H9 (cell line): ENCODE measurements at regions not wholly inside any gene's neighbourhood (a gene's known extent, or its start where the extent isn't known, plus 50 kb on each side); places are given as distances from the start of the nearest gene placed in this dataset.

ENCODE experiments used
- DNase-seq: peaks from one replicate; pipeline ENCODE4 v3.0.0-alpha.2; 2017
- H2AFZ ChIP-seq: one replicate; pipeline ENCODE4 v1.6.1; 2013; ENCODE audit warnings: mild to moderate bottlenecking, low read length, control low read depth, moderate library complexity
- H2AK5ac ChIP-seq: 2 replicates; pipeline ENCODE4 v1.6.1; 2013; ENCODE audit warnings: low read length, control low read depth, mixed read lengths; ENCODE audit not compliant: insufficient read length
- H2BK120ac ChIP-seq: one replicate; pipeline ENCODE4 v1.6.1; 2013; ENCODE audit warnings: low read depth, mild to moderate bottlenecking, low read length, control low read depth, inconsistent platforms; ENCODE audit not compliant: poor library complexity, severe bottlenecking
- H2BK12ac ChIP-seq: 2 replicates; pipeline ENCODE4 v1.6.1; 2013; ENCODE audit warnings: low read length, control low read depth, mixed read lengths, low read depth; ENCODE audit not compliant: insufficient read length
- H2BK15ac ChIP-seq: 2 replicates; pipeline ENCODE4 v1.6.1; 2013; ENCODE audit warnings: low read depth, low read length, control low read depth
- H2BK20ac ChIP-seq: one replicate; pipeline ENCODE4 v1.6.1; 2013; ENCODE audit warnings: low read depth, mild to moderate bottlenecking, low read length, control low read depth, inconsistent platforms; ENCODE audit not compliant: poor library complexity, severe bottlenecking
- H2BK5ac ChIP-seq: 2 replicates; pipeline ENCODE4 v1.6.1; 2013; ENCODE audit warnings: low read length, control low read depth, mixed read lengths; ENCODE audit not compliant: insufficient read length
- H3K14ac ChIP-seq: 2 replicates; pipeline ENCODE4 v1.6.1; 2013; ENCODE audit warnings: low read length, control low read depth; ENCODE audit not compliant: insufficient read depth
- H3K18ac ChIP-seq: 2 replicates; pipeline ENCODE4 v1.6.1; 2013; ENCODE audit warnings: low read depth, mild to moderate bottlenecking, mixed read lengths, low read length, control low read depth; ENCODE audit not compliant: insufficient read length
- H3K23ac ChIP-seq: 2 replicates; pipeline ENCODE4 v1.6.1; 2013; ENCODE audit warnings: low read length, control low read depth, mixed read lengths, low read depth; ENCODE audit not compliant: insufficient read length
- H3K23me2 ChIP-seq: 2 replicates; pipeline ENCODE4 v1.6.1; 2013; ENCODE audit warnings: low read depth, mild to moderate bottlenecking, mixed read lengths, low read length, control low read depth; ENCODE audit not compliant: insufficient read length, poor library complexity, severe bottlenecking
- H3K27ac ChIP-seq: 2 replicates; pipeline ENCODE4 v1.5.1; 2013; ENCODE audit warnings: low read length, control low read depth, mixed read lengths, low read depth; ENCODE audit not compliant: insufficient read length
- H3K27me3 ChIP-seq: 2 replicates; pipeline ENCODE4 v1.6.1; 2013; ENCODE audit warnings: low read length, control low read depth, inconsistent platforms; ENCODE audit not compliant: insufficient read depth
- H3K4ac ChIP-seq: 2 replicates; pipeline ENCODE4 v1.6.1; 2013; ENCODE audit warnings: low read depth, mild to moderate bottlenecking, control low read depth, inconsistent platforms, low read length, moderate library complexity
- H3K4me1 ChIP-seq: 2 replicates; pipeline ENCODE4 v1.6.1; 2013; ENCODE audit warnings: low read length, control low read depth, inconsistent platforms; ENCODE audit not compliant: insufficient read depth
- H3K4me2 ChIP-seq: 2 replicates; pipeline ENCODE4 v1.6.1; 2013; ENCODE audit warnings: low read length, control low read depth, mixed read lengths; ENCODE audit not compliant: insufficient read length, insufficient read depth
- H3K56ac ChIP-seq: 2 replicates; pipeline ENCODE4 v1.6.1; 2013; ENCODE audit warnings: low read depth, mild to moderate bottlenecking, mixed read lengths, low read length, control low read depth; ENCODE audit not compliant: insufficient read length
- H3K79me1 ChIP-seq: 2 replicates; pipeline ENCODE4 v1.6.1; 2013; ENCODE audit warnings: low read depth, mild to moderate bottlenecking, moderate library complexity, low read length, control low read depth, inconsistent platforms; ENCODE audit not compliant: insufficient read depth, poor library complexity, severe bottlenecking
- H3K79me2 ChIP-seq: 2 replicates; pipeline ENCODE4 v1.6.1; 2013; ENCODE audit warnings: low read length, control low read depth, inconsistent platforms; ENCODE audit not compliant: insufficient read depth
- H3K9ac ChIP-seq: 2 replicates; pipeline ENCODE4 v1.6.1; 2013; ENCODE audit warnings: low read length, control low read depth, mixed read lengths; ENCODE audit not compliant: insufficient read length; ENCODE audit errors: extremely low read depth
- H3K9me3 ChIP-seq: one replicate; pipeline ENCODE4 v1.6.1; 2013; ENCODE audit warnings: low read depth, low read length, inconsistent platforms; ENCODE audit not compliant: control insufficient read depth
- H3T11ph ChIP-seq: one replicate; pipeline ENCODE4 v1.6.1; 2013; ENCODE audit warnings: mild to moderate bottlenecking, low read length, control low read depth, inconsistent platforms
- H4K20me1 ChIP-seq: one replicate; pipeline ENCODE4 v1.6.1; 2013; ENCODE audit not compliant: control insufficient read depth, insufficient read length, insufficient read depth
- H4K5ac ChIP-seq: 2 replicates; pipeline ENCODE4 v1.6.1; 2013; ENCODE audit warnings: low read depth, mild to moderate bottlenecking, mixed read lengths, low read length, control low read depth; ENCODE audit not compliant: insufficient read length
- H4K8ac ChIP-seq: replicated peaks from 2 replicates; pipeline ENCODE4 v1.6.1; 2013; ENCODE audit warnings: low read length, control low read depth, mixed read lengths, low read depth; ENCODE audit not compliant: insufficient read length
- H4K91ac ChIP-seq: 2 replicates; pipeline ENCODE4 v1.6.1; 2013; ENCODE audit warnings: low read depth, mild to moderate bottlenecking, moderate library complexity, mixed read lengths, low read length, control low read depth; ENCODE audit not compliant: insufficient read length
- H3K27ac Mint-ChIP-seq, 3 experiments: 2 replicates in 2 of 3; 3 replicates in 1 of 3; pipeline ENCODE4 v1.8.0; 2020 to 2021; ENCODE audit warnings: mixed read lengths in 3 of 3, mild to moderate bottlenecking in 1 of 3, moderate library complexity in 1 of 3
- H3K27me3 Mint-ChIP-seq: 2 replicates; pipeline ENCODE4 v1.8.0; 2021; ENCODE audit warnings: low read depth, mild to moderate bottlenecking, moderate library complexity, mixed read lengths
- H3K36me3 Mint-ChIP-seq, 3 experiments: 2 replicates in 2 of 3; 3 replicates in 1 of 3; pipeline ENCODE4 v1.8.0; 2020 to 2021; ENCODE audit warnings: low read depth in 3 of 3, mixed read lengths in 3 of 3; ENCODE audit not compliant: insufficient read depth in 1 of 3
- H3K4me1 Mint-ChIP-seq, 2 experiments: 2 replicates each; pipeline ENCODE4 v1.8.0; 2020; ENCODE audit warnings: mixed read lengths in 2 of 2
- H3K4me3 Mint-ChIP-seq, 2 experiments: 2 replicates in 1 of 2; 3 replicates in 1 of 2; pipeline ENCODE4 v1.8.0; 2020 to 2021; ENCODE audit warnings: mild to moderate bottlenecking in 2 of 2, mixed read lengths in 2 of 2, moderate library complexity in 1 of 2
- H3K9me3 Mint-ChIP-seq, 2 experiments: 2 replicates in 1 of 2; 3 replicates in 1 of 2; pipeline ENCODE4 v1.8.0; 2020; ENCODE audit warnings: mild to moderate bottlenecking in 2 of 2, mixed read lengths in 2 of 2, moderate library complexity in 1 of 2
- WGBS: extraction: QIAGEN DNeasy Blood & Tissue Kit; methylation state at CpG from one replicate; pipeline ENCODE4 v1.1.7; 2013; ENCODE audit warnings: missing lambda C conversion rate, low lambda C conversion rate, mixed read lengths; ENCODE audit not compliant: insufficient read length; ENCODE audit errors: extremely low coverage; 5-methylcytosine and 5-hydroxymethylcytosine counted together
- TF ChIP-seq, protein P1 (sequence below): fragments of 200-600 bp; sonication (generic); conservative IDR thresholded peaks from 3 replicates; pipeline ENCODE4 v1.8.0; 2021; ENCODE audit warnings: antibody characterized with exemption, mild to moderate bottlenecking

- H2BK120ac ChIP-seq = no peak overlapping the region
- H2AFZ ChIP-seq = no peak overlapping the region
- H3K4me1 Mint-ChIP-seq = no peaks in the 10 kb centered on the region
- TF ChIP-seq, protein P1, sequence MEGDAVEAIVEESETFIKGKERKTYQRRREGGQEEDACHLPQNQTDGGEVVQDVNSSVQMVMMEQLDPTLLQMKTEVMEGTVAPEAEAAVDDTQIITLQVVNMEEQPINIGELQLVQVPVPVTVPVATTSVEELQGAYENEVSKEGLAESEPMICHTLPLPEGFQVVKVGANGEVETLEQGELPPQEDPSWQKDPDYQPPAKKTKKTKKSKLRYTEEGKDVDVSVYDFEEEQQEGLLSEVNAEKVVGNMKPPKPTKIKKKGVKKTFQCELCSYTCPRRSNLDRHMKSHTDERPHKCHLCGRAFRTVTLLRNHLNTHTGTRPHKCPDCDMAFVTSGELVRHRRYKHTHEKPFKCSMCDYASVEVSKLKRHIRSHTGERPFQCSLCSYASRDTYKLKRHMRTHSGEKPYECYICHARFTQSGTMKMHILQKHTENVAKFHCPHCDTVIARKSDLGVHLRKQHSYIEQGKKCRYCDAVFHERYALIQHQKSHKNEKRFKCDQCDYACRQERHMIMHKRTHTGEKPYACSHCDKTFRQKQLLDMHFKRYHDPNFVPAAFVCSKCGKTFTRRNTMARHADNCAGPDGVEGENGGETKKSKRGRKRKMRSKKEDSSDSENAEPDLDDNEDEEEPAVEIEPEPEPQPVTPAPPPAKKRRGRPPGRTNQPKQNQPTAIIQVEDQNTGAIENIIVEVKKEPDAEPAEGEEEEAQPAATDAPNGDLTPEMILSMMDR = no peak
- no peak overlapping the region for H3K23ac ChIP-seq
- no peaks in the 10 kb centered on the region for H3K9me3 ChIP-seq
- no peak overlapping the region for H3K4me2 ChIP-seq
- H3K56ac ChIP-seq = no peak overlapping the region
- H3K4me1 ChIP-seq = no peaks in the 10 kb centered on the region
- no peak overlapping the region for H3K14ac ChIP-seq
- H2BK20ac ChIP-seq = no peak overlapping the region
- H3K18ac ChIP-seq = no peak overlapping the region
- no peak overlapping the region for H2AK5ac ChIP-seq
- no peaks in the 10 kb centered on the region for H3K27me3 ChIP-seq
- no peak for DNase-seq
- no peaks in the 10 kb centered on the region for H3K79me2 ChIP-seq
- H3K4ac ChIP-seq = no peak overlapping the region
- no CpG with 5 or more reads among the region's 1 CpG for WGBS
- no peak overlapping the region for H3K9ac ChIP-seq
- no peak overlapping the region for H3T11ph ChIP-seq
- H3K27ac Mint-ChIP-seq = no peak overlapping the region
- peaks cover 0 to 9% (median 0%) of the 10 kb centered on the region in 3 experiments; a peak in 4 of 7 replicates for H3K36me3 Mint-ChIP-seq
- no peak overlapping the region for H2BK15ac ChIP-seq
- H3K79me1 ChIP-seq = no peaks in the 10 kb centered on the region
- no peaks in the 10 kb centered on the region for H4K20me1 ChIP-seq
- H3K27me3 Mint-ChIP-seq = no peaks in the 10 kb centered on the region
- H3K23me2 ChIP-seq = no peaks in the 10 kb centered on the region
- H3K9me3 Mint-ChIP-seq = no peaks in the 10 kb centered on the region; a peak in 1 of 5 replicates
- no peak overlapping the region for H4K5ac ChIP-seq
- no peak overlapping the region for H3K4me3 Mint-ChIP-seq
- H3K27ac ChIP-seq = no peak overlapping the region
- H4K91ac ChIP-seq = no peak overlapping the region
- H4K8ac ChIP-seq = no peak overlapping the region
- no peak overlapping the region for H2BK12ac ChIP-seq
- H2BK5ac ChIP-seq = no peak overlapping the region
Observed at GRCh38 chr6:140140891-140141290, 766.4 kb upstream of the CITED2 start.
